HL-60 (cell line): ENCODE measurements at regions not wholly inside any gene's neighbourhood (a gene's known extent, or its start where the extent isn't known, plus 50 kb on each side); places are given as distances from the start of the nearest gene placed in this dataset.

ENCODE experiments used
- DNase-seq, 2 experiments: peaks; one replicate each; pipeline ENCODE4 v3.0.0-alpha.2; 2010 to 2020; ENCODE audit warnings: low read depth in 1 of 2, low spot score in 1 of 2
- H3K27ac ChIP-seq: fragments of 250-450 bp; sonication (Bioruptor Pico); replicated peaks from 2 replicates; pipeline ENCODE4 v1.5.1; 2020; ENCODE audit warnings: mild to moderate bottlenecking, moderate library complexity
- H3K27me3 ChIP-seq: fragments of 250-450 bp; sonication (Bioruptor Pico); 2 replicates; pipeline ENCODE4 v1.5.1; 2021; ENCODE audit warnings: mild to moderate bottlenecking, moderate library complexity; ENCODE audit not compliant: insufficient read depth, poor library complexity, severe bottlenecking
- H3K4me3 ChIP-seq: replicated peaks from 2 replicates; pipeline ENCODE4 v1.5.1; 2011; ENCODE audit warnings: mild to moderate bottlenecking, control low read depth, low read length; ENCODE audit not compliant: insufficient read depth
- CTCF ChIP-seq: IDR thresholded peaks from one replicate; pipeline ENCODE4 v1.5.1; 2011; ENCODE audit warnings: low read length, control low read depth, inconsistent platforms; ENCODE audit not compliant: insufficient read depth
- GABPA ChIP-seq: IDR thresholded peaks from 2 replicates; pipeline ENCODE4 v1.6.1; 2012; ENCODE audit warnings: low read depth
- POLR2AphosphoS5 ChIP-seq: IDR thresholded peaks from 2 replicates; pipeline ENCODE4 v1.6.1; 2012; ENCODE audit warnings: low read depth
- REST ChIP-seq: IDR thresholded peaks from 2 replicates; pipeline ENCODE4 v1.6.1; 2012; ENCODE audit warnings: low read depth; ENCODE audit not compliant: insufficient replicate concordance
- SPI1 ChIP-seq: IDR thresholded peaks from 2 replicates; pipeline ENCODE4 v1.6.1; 2012; ENCODE audit warnings: low read depth, mild to moderate bottlenecking, borderline replicate concordance

GRCh38 chr5:174816858-174817257 lies 92.5 kb downstream of the MSX2 start:
- no peak for DNase-seq
- peaks cover 3% of the 10 kb centered on the region for H3K27me3 ChIP-seq
- no peak overlapping the region for H3K27ac ChIP-seq
- no peak overlapping the region for H3K4me3 ChIP-seq
- TF ChIP-seq REST = no peak
- peak; percentile 5 for TF ChIP-seq CTCF

GRCh38 chr5:174811438-174811837 lies 87.1 kb downstream of the MSX2 start:
- Histone ChIP-seq H3K27ac (no peak overlapping the region), H3K27me3 (no peaks in the 10 kb centered on the region), H3K4me3 (no peak overlapping the region)
- DNase-seq = no peak
- no peak for TF ChIP-seq GABPA
- TF ChIP-seq SPI1 = no peak

GRCh38 chr5:174810796-174811195 lies 86.4 kb downstream of the MSX2 start:
- TF ChIP-seq REST = no peak
- no peak for TF ChIP-seq CTCF
- TF ChIP-seq SPI1 = no peak
- no peak for TF ChIP-seq GABPA
- TF ChIP-seq POLR2AphosphoS5 = no peak
- no peak overlapping the region for H3K4me3 ChIP-seq
- no peak overlapping the region for H3K27ac ChIP-seq
- no peaks in the 10 kb centered on the region for H3K27me3 ChIP-seq
- no peak for DNase-seq

GRCh38 chr5:174807471-174807870 lies 83.1 kb downstream of the MSX2 start:
- Histone ChIP-seq H3K27me3 (no peaks in the 10 kb centered on the region), H3K27ac (no peak overlapping the region), H3K4me3 (no peak overlapping the region)
- DNase-seq = no peak
- TF ChIP-seq POLR2AphosphoS5 = no peak
- no peak for TF ChIP-seq GABPA
- no peak for TF ChIP-seq REST
- no peak for TF ChIP-seq CTCF
